Motor neuron (in vitro differentiated cells): ENCODE measurements at regions not wholly inside any gene's neighbourhood (a gene's known extent, or its start where the extent isn't known, plus 50 kb on each side); places are given as distances from the start of the nearest gene placed in this dataset.

ENCODE experiments used
- ATAC-seq, 8 experiments: fragments of 200-7000 bp; cut with Tn5 transposase; replicated peaks in 6 of 8; 2 replicates each; pipeline ENCODE4 v1.8.0; 2021; ENCODE audit warnings: mild to moderate bottlenecking in 8 of 8, moderate library complexity in 8 of 8
- H3K27ac ChIP-seq, 2 donors: fragments of 250-450 bp; sonication (Bioruptor Pico); 2 replicates each; pipeline ENCODE4 v1.9.0; 2021; ENCODE audit warnings: antibody characterized with exemption in 2 of 2, mild to moderate bottlenecking in 2 of 2, moderate library complexity in 1 of 2
- H3K4me1 ChIP-seq, 2 donors: fragments of 250-450 bp; sonication (Bioruptor Pico); replicated peaks in 1 of 2; 2 replicates each; pipeline ENCODE4 v1.6.1; 2021; ENCODE audit warnings: antibody characterized with exemption in 2 of 2, mild to moderate bottlenecking in 2 of 2, moderate library complexity in 1 of 2
- H3K4me3 ChIP-seq, 5 donors: fragments of 250-450 bp; sonication (Bioruptor Pico); 2 replicates each; pipeline ENCODE4 v1.9.0; 2021; ENCODE audit warnings: antibody characterized with exemption in 5 of 5, mild to moderate bottlenecking in 5 of 5, moderate library complexity in 4 of 5
- WGBS, 10 experiments: fragments of 450-650 bp; shearing (Covaris generic); methylation state at CpG; one replicate each; pipeline ENCODE4 v1.0.0; 2022; 5-methylcytosine and 5-hydroxymethylcytosine counted together
- in situ Hi-C, 9 experiments: fragments of 400-800 bp; cut with MboI; loops; one replicate each; pipeline ENCODE4 v1.15.0; 2021; ENCODE audit warnings: low sequenced_read_pairs in 9 of 9, low pct_unique_long_range_greater_than_20kb in 2 of 9; ENCODE audit not compliant: unreplicated experiment in 9 of 9

DNA sequence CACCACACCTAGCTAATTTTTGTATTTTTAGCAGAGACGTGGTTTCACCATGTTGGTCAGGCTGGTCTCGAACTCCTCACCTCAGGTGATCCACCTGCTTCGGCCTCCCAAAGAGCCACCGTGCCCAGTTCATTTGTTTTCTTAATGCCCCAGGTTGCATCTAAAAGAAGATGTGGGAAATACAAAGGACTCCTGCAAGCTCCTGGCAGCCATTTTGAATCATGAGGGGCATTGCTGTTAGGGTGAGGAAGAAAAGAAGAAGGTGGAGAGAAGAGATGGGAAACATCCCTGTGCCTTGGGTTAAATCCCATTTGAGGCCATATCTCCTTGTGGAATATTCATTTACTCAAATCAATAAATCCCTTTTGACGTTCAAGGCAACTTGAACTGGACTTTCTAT, 365.3 kb upstream of the ERCC4 start:
- Histone ChIP-seq H3K27ac (no peak overlapping the region), H3K4me1 (peaks cover 3 to 8% of the 10 kb centered on the region in 2 donors), H3K4me3 (no peak overlapping the region)
- ATAC-seq: no peak
- whole genome bisulfite sequencing, 10 experiments: 0 to 98% (median 55%) methylated on average over 1 to 5 of the region's 5 CpGs; no CpG with 5 or more reads in 2 of the 10 experiments
- in situ Hi-C loops: loop anchor here in 1 of 9 experiments (25.0 kb wide), 1 partner anchor 108 kb away; no protein-coding TSS in a partner anchor

DNA sequence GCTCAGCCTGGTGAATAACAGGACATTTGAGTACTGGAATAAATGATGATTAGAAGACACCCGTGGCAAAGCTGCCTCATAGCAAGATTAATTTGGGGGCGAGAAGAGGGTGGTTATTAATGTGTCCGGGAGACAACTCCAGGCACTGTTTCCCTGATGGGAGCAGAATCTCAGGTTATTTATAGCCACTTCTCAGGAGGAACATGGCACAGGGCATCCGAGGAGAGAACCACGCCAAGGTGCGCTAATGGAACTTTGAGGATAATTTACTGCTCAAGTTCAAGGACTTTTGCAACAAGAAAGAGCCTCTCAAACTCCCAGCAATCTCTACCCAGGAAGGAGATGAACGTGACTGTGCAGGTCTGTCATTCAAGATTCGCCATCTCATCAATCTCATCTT, 362.5 kb upstream of the ERCC4 start:
- whole genome bisulfite sequencing, 10 experiments: 0 to 92% (median 38%) methylated on average over 1 to 6 of the region's 8 CpGs; no CpG with 5 or more reads in 2 of the 10 experiments

DNA sequence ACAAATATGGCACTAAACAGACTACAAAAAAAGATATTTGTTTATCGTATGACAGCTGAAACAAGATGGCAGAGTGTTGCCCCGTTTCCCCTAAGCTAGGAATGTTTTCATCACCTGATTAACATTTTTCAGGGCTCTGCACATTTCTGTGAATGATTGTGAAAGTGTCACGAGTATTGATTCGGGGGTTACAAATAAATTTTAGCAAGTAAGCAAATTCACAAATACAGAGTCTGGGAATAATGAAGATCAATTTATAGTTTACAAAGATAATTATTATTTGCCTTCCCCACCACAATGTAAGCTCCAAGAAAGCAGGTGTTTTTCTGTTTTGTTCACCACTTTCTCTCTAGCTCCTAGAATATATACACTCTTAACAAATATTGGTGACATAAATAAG, 361.2 kb upstream of the ERCC4 start:
- WGBS, 10 experiments: 0 to 100% (median 69%) methylated on average over 1 to 4 of the region's 4 CpGs
- Histone ChIP-seq H3K27ac (no peak overlapping the region), H3K4me3 (no peak overlapping the region), H3K4me1 (peaks cover 0 to 4% of the 10 kb centered on the region in 2 donors)
- ATAC-seq: no peak
- in situ Hi-C loops: loop anchor here in 1 of 9 experiments (25.0 kb wide), 1 partner anchor 104 kb away; no protein-coding TSS in a partner anchor

More for the DNA sequence above, 362.5 kb upstream of the ERCC4 start:
- ATAC-seq: peak in 4 of 8 experiments; percentile 16 to 67 (median 40)
- Histone ChIP-seq H3K4me1 (peaks cover 0 to 5% of the 10 kb centered on the region in 2 donors), H3K4me3 (no peak overlapping the region), H3K27ac (no peak overlapping the region)
- in situ Hi-C loops: loop anchor here in 1 of 9 experiments (25.0 kb wide), 1 partner anchor 105 kb away; no protein-coding TSS in a partner anchor

DNA sequence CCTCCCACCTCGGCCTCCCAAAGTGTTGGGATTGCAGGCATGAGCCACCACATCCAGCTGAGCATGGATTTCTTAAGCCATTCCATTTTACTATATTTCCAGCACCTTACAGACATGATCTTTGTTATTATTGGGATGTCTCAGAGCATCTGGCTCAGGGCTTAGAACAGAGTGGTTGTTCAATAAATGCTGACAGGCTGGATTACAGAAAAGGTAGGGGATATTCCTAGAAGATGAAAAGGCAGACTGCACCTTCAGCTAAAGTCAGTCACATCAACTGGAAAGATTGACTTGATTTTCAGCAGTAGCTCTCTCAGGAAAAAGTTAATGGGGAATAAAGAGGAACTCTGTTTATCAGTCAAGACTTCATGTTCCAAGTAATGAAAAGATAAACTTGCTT, 360.3 kb upstream of the ERCC4 start:
- H3K4me1 ChIP-seq: peaks cover 0 to 4% of the 10 kb centered on the region in 2 donors
- in situ Hi-C loops: loop anchor here in 1 of 9 experiments (25.0 kb wide), 1 partner anchor 103 kb away; no protein-coding TSS in a partner anchor
- WGBS, 10 experiments: 0 to 100% (median 83%) methylated on average over 1 of the region's 1 CpG; no CpG with 5 or more reads in 3 of the 10 experiments
- no peak for ATAC-seq
- no peak overlapping the region for H3K27ac ChIP-seq
- H3K4me3 ChIP-seq: no peak overlapping the region

DNA sequence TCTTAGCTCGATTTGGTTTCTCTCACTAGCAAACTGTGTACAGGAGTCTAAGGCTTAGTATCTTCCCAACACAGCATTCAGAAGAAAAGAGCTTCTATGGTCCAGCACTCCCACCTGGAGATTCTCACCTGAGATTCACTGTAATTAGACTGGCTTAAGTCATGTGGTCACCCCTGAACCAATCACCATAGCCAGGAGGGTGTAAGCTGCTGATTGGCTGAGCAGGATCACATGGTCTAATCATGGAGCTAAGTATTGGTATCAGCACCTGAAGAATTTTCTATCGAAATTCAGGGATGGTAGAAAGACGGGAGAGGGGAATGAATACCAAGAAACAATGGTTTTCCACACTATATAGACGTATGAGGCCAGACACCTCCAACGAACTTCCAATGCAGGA, 359.8 kb upstream of the ERCC4 start:
- no peak overlapping the region for H3K27ac ChIP-seq
- ATAC-seq: no peak
- no peak overlapping the region for H3K4me3 ChIP-seq
- H3K4me1 ChIP-seq: peaks cover 0 to 4% of the 10 kb centered on the region in 2 donors
- WGBS, 10 experiments: 0 to 100% (median 86%) methylated on average over 1 to 4 of the region's 5 CpGs; no CpG with 5 or more reads in 2 of the 10 experiments
- in situ Hi-C loops: loop anchor here in 1 of 9 experiments (25.0 kb wide), 1 partner anchor 102 kb away; no protein-coding TSS in a partner anchor

DNA sequence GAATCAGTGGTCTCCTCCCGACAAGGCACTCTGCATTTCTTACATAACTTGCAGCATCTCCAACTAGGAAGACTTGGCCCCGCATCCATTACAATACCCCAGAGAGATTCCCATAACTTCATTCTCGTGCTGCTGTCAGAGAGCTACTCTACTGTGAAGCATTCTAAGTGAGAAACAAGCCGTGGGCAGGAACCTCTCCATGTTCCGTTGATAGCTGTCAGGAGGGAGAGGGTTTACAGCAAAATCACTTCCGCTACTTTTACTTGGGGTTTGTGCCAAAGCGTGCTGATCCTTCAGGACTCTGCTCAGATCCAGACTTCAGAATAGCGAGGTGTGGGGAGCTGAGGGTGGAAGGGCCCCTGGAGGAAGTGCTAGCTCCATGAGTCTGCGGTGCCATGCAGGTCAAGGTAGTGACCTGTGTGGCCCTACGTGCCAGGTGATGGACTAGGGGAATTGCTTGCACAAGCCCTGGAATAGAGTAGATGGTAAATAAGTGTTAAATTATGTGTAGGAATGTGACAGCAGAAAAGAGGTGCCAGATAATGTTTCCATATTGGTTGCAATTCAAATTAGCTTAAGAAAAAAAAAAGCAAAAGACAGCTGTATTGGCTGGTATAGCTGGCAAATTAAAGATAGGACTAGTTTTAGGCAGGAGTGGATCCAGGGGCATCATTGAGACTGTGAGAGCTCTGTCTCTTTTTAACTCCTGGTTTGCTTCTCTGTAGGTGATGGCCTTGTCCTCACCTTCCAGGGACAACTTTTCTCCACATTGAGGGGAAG, 358.5 kb upstream of the ERCC4 start:
- peaks cover 0 to 4% of the 10 kb centered on the region in 2 donors for H3K4me1 ChIP-seq
- WGBS, 10 experiments: 24 to 100% (median 71%) methylated on average over 1 to 8 of the region's 10 CpGs
- no peak overlapping the region for H3K4me3 ChIP-seq
- H3K27ac ChIP-seq: no peak overlapping the region
- in situ Hi-C loops: loop anchor here in 1 of 9 experiments (25.0 kb wide), 1 partner anchor 101 kb away; no protein-coding TSS in a partner anchor
- no peak for ATAC-seq

DNA sequence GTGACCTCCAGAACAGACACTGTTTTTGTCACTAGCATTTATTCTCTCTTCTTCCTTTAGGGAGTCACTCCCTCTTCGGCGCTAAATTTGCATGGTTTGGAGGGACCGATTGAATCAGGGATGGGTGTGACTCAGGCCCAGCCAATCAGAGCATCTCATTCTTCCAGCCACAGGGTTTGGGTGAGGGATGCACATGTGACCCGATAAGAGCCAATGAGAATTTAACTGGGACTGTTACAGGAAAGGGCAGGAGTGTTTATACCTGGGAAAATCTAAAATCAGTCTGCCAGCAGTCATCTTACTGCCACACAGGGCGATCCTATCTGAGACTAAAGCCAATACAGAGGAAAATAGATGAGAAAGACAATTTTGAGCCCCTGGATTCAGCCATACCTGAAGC, 351.2 kb upstream of the ERCC4 start:
- in situ Hi-C loops: loop anchor here in 1 of 9 experiments (25.0 kb wide), 1 partner anchor 93 kb away; no protein-coding TSS in a partner anchor
- ATAC-seq: no peak
- 0 to 98% (median 57%) methylated on average over 1 to 5 of the region's 5 CpGs; no CpG with 5 or more reads in 5 of the 10 experiments for WGBS, 10 experiments
- no peaks in the 10 kb centered on the region for H3K4me1 ChIP-seq
- H3K4me3 ChIP-seq: no peak overlapping the region
- no peak overlapping the region for H3K27ac ChIP-seq

DNA sequence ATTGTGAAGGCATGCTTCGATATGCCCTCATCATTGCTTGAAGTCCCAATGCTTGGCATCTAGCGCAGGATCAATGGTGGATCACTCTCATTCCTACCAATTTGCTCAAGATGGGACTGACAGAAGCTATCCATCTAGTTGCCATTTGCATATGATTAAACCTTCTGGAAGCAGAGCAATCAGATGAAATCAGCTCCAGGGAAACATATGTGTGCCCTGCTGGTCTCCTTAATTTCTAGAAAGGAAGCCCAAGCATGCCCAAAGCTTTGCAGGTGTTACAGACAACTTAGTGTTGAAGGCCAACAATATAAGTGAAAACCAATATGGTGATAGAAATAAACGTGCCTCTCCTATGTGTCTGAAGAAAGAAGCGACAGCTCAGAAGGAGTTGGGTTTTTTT, 350.0 kb upstream of the ERCC4 start:
- in situ Hi-C loops: loop anchor here in 1 of 9 experiments (25.0 kb wide), 1 partner anchor 92 kb away; no protein-coding TSS in a partner anchor
- H3K4me1 ChIP-seq: no peaks in the 10 kb centered on the region
- 0 to 100% (median 54%) methylated on average over 1 to 4 of the region's 4 CpGs; no CpG with 5 or more reads in 2 of the 10 experiments for WGBS, 10 experiments
- no peak overlapping the region for H3K27ac ChIP-seq
- H3K4me3 ChIP-seq: no peak overlapping the region
- no peak for ATAC-seq

DNA sequence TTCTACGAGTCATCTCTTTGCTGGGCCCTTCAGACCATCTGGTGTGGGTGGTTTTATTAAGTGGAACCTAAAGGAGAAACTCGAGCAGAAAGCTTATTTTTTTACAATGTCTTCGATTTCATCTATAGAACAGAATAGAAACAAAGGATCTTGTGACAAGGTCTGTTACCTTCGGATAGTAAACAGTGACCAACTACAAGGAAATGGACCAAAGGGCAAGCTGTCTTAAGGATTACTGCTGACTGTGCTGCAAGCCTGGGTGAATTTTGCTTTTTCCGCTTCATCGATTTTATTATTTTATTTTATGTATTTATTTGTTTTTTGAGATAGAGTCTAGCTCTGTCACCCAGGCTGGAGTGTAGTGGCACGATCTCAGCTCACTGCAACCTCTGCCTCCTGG, 348.9 kb upstream of the ERCC4 start:
- Histone ChIP-seq H3K27ac (no peak overlapping the region), H3K4me1 (no peaks in the 10 kb centered on the region), H3K4me3 (no peak overlapping the region)
- in situ Hi-C loops: loop anchor here in 1 of 9 experiments (25.0 kb wide), 1 partner anchor 91 kb away; no protein-coding TSS in a partner anchor
- 0 to 100% (median 77%) methylated on average over 2 to 7 of the region's 7 CpGs; no CpG with 5 or more reads in 1 of the 10 experiments for WGBS, 10 experiments
- no peak for ATAC-seq

DNA sequence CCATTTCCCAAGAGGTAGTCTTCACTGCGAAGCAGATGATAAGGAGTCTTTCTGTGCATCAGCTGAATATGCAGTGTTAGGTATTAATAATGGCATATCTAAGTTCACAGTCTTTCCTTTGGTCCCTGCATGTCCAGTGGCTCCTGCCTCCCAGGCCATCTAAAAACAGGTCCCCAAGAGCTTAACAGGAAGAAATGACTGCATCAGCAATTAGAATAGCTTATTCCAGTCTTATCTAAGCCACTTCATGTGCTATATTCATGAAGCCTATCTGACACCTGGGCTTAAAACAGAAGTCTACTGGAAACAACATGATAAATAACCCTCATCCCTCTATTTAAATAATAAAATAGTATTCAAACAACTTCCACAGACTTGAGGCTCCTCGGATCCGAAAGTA, 346.1 kb upstream of the ERCC4 start:
- H3K4me1 ChIP-seq: no peaks in the 10 kb centered on the region
- WGBS, 10 experiments: 0 to 100% (median 68%) methylated on average over 1 to 3 of the region's 3 CpGs; no CpG with 5 or more reads in 2 of the 10 experiments
- no peak overlapping the region for H3K27ac ChIP-seq
- no peak for ATAC-seq
- in situ Hi-C loops: loop anchor here in 1 of 9 experiments (25.0 kb wide), 1 partner anchor 88 kb away; no protein-coding TSS in a partner anchor
- no peak overlapping the region for H3K4me3 ChIP-seq

DNA sequence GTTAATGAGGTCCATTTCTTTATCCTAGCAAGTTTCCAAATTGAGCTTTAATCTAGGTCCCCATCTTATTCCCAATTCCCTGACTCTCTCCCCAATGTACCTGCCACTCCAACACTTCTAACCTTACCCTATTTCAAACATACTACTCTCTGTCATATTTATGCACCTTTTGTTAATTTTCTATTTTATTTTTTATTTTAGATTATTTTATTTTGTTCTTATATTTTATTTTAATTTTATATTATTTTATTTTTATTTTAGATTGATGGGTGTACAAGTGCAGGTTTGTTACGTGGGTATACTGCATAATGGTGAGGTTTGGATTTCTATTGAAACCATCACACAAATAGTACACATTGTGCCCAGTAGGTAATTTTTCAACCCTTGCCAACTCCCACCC, 333.9 kb upstream of the ERCC4 start:
- no peak overlapping the region for H3K4me3 ChIP-seq
- H3K4me1 ChIP-seq: no peaks in the 10 kb centered on the region
- 0 to 100% (median 79%) methylated on average over 1 of the region's 1 CpG; no CpG with 5 or more reads in 1 of the 10 experiments for whole genome bisulfite sequencing, 10 experiments
- no peak overlapping the region for H3K27ac ChIP-seq
- in situ Hi-C loops: no loop called here
- ATAC-seq: no peak

DNA sequence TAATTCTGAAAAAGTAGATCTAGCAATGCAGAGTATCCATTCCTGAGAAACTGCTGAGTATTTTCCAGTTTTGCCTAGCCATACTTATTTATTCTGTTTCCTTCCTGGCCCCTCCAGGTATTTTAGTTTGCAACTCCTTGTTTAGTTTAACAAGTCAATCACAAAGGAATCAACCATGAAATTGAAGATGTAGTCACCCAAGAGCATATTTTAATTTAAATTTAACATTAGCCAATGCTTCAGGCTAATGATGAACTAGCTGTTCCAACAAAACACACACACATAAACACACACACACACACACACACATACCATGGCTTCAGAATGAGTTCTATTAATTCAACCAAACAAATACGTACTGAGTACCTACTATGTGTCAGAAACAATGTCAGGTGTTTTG, 332.8 kb upstream of the ERCC4 start:
- Histone ChIP-seq H3K4me1 (no peaks in the 10 kb centered on the region), H3K27ac (no peak overlapping the region), H3K4me3 (no peak overlapping the region)
- in situ Hi-C loops: no loop called here
- no peak for ATAC-seq
- WGBS, 10 experiments: 25 to 100% (median 83%) methylated on average over 1 of the region's 1 CpG; no CpG with 5 or more reads in 6 of the 10 experiments

DNA sequence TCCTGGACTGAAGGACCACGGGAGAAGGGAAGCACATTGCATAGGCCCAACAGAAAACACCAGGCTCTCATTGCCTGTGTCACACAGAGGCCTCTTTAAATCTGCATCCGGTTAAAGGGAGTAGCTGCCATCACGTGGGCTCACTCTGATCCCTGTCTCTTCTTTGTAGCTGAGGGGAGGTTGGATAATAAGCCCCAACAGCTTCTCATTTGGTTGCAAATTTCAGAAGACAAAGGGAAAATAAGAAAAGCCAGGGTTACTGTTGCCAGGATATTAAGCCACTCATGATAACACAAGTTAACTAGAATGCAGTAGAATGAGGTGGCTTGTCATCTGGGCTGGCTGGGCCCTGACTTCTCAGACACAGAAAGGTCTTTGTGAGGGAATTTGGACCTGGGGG, 325.1 kb upstream of the ERCC4 start:
- Histone ChIP-seq H3K27ac (peak overlapping the region; percentile 74 to 75), H3K4me1 (peaks cover 11 to 20% of the 10 kb centered on the region in 2 donors), H3K4me3 (no peak overlapping the region)
- in situ Hi-C loops: no loop called here
- 0 to 35% (median 4%) methylated on average over 1 to 3 of the region's 3 CpGs; no CpG with 5 or more reads in 1 of the 10 experiments for WGBS, 10 experiments
- ATAC-seq: peak in 5 of 8 experiments; percentile 97 to 99 (median 98)
